Small intestine (tissue), 7 donors: ENCODE measurements at regions not wholly inside any gene's neighbourhood (a gene's known extent, or its start where the extent isn't known, plus 50 kb on each side); places are given as distances from the start of the nearest gene placed in this dataset.

ENCODE experiments used
- DNase-seq, 2 donors: peaks; one replicate each; pipeline versions ENCODE4 v3.0.0 to v3.0.0-alpha.2; 2013
- FAIRE-seq: peaks from 2 replicates; lab custom pipeline; 2012; peaks lifted over from hg19 to GRCh38; lab: Jason Lieb, UNC
- H3K27ac ChIP-seq, 3 donors: one replicate each; pipeline ENCODE4 v1.5.1; 2013; ENCODE audit warnings: low read length in 2 of 3, mild to moderate bottlenecking in 2 of 3, control low read depth in 1 of 3, inconsistent platforms in 1 of 3, low read depth in 1 of 3, moderate library complexity in 1 of 3
- H3K27me3 ChIP-seq, 3 donors: one replicate each; pipeline ENCODE4 v1.6.1; 2013; ENCODE audit warnings: low read length in 3 of 3, inconsistent platforms in 1 of 3; ENCODE audit not compliant: control insufficient read depth in 3 of 3, insufficient read depth in 3 of 3
- H3K36me3 ChIP-seq, 3 donors: one replicate each; pipeline ENCODE4 v1.6.1; 2013; ENCODE audit warnings: low read length in 3 of 3, inconsistent platforms in 1 of 3, low read depth in 1 of 3, mild to moderate bottlenecking in 1 of 3, moderate library complexity in 1 of 3; ENCODE audit not compliant: control insufficient read depth in 3 of 3, insufficient read depth in 2 of 3
- H3K4me1 ChIP-seq, 3 donors: one replicate each; pipeline ENCODE4 v1.6.1; 2013; ENCODE audit warnings: low read length in 2 of 3, inconsistent platforms in 1 of 3, low read depth in 1 of 3, mild to moderate bottlenecking in 1 of 3, moderate library complexity in 1 of 3; ENCODE audit not compliant: control insufficient read depth in 3 of 3, insufficient read depth in 2 of 3
- H3K4me3 ChIP-seq, 3 donors: one replicate each; pipeline ENCODE4 v1.5.1; 2013; ENCODE audit warnings: low read length in 3 of 3, control low read depth in 1 of 3, inconsistent platforms in 1 of 3, low read depth in 1 of 3, mild to moderate bottlenecking in 1 of 3, moderate library complexity in 1 of 3
- H3K9me3 ChIP-seq, 2 donors: one replicate each; pipeline ENCODE4 v1.6.1; 2013; ENCODE audit warnings: low read depth in 1 of 2, low read length in 1 of 2; ENCODE audit not compliant: control insufficient read depth in 2 of 2, insufficient read depth in 1 of 2
- WGBS, 3 donors: extraction: QIAGEN DNeasy Blood & Tissue Kit; methylation state at CpG; one replicate each; pipeline ENCODE4 v1.1.7; 2013; 5-methylcytosine and 5-hydroxymethylcytosine counted together
- donor health status: healthy with polysubstance abuse.
- donor health status: control.
- donor health status: control.
- donor health status: Bipolar disorder and iron deficiency.
- donor health status: healthy.

DNA sequence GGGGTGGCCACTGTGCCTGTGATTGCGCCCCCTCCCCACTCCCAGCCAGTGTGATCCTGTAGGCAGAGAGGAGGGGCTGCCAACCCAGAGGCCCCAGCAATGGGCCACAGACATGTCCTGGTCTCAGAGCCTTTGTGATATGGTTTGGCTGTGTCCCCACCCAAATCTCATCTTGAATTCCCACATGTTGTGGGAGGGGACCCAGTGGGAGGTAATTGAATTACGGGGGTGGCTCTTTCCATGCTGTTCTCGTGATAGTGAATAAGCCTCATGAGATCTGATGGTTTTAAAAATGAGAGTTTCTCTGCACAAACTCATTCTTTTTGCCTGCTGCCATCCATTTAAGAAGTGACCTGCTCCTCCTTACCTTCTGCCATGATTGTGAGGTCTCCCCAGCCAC lies 56.8 kb upstream of the ZNF469 start:
- 85 to 93% (median 86%) methylated on average over 3 of the region's 3 CpGs for WGBS, 3 donors
- Histone ChIP-seq H3K27me3 (no peaks in the 10 kb centered on the region), H3K9me3 (peaks cover 0 to 13% of the 10 kb centered on the region in 2 donors), H3K4me3 (no peak overlapping the region), H3K4me1 (no peaks in the 10 kb centered on the region), H3K27ac (no peak overlapping the region), H3K36me3 (no peaks in the 10 kb centered on the region)
- DNase-seq (no peak), FAIRE-seq (no peak)

DNA sequence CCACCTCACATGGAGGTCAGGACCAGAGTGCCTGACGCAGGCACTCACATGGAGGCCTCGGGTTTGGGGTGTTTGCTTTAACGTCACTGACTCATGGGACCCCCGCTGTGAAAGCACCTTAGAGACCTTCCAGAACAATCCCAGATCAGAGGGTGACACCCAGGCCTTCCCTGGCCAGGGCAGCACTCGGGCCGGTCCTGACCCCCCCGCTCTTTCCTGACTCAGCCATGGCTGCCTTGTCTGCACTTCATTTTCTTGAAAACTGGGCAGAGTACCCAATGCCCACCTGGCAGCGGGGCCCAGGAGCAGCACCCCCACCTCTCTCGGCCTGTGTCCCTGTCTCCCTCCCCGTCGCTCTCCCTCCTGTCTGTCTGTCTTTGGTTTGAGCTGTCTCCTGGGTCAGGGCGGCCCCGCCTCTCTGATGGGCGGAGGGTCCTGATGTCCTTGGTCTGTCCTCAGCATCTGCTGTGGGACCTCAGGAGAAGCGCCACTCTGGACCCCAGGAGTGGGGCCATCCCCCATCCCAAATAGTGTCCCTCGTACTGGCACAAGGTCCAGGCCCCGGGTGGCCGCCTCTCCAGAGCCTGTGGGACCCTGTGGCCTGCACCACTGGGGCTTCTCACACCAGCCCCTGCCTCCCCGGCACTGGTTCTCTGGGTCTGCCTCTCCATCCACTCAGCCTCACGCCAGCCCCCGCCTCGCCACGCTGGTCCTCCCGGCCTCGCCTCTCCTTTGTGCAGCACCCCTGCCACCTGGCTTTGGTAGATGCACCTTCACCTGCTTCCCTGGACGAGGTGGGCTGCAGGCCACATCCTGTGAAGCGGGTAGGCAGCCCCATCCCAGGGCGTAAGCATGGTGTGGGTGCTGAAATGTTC lies 55.9 kb upstream of the ZNF469 start:
- H3K36me3 ChIP-seq, result no peaks in the 10 kb centered on the region
- no peaks in the 10 kb centered on the region for H3K27me3 ChIP-seq
- WGBS, 3 donors, result 88 to 92% (median 91%) methylated on average over 28 of the region's 28 CpGs
- no peak overlapping the region for H3K4me3 ChIP-seq
- no peak for FAIRE-seq
- no peak overlapping the region for H3K27ac ChIP-seq
- H3K9me3 ChIP-seq, result peaks cover 0 to 10% of the 10 kb centered on the region in 2 donors
- no peak for DNase-seq
- no peaks in the 10 kb centered on the region for H3K4me1 ChIP-seq

DNA sequence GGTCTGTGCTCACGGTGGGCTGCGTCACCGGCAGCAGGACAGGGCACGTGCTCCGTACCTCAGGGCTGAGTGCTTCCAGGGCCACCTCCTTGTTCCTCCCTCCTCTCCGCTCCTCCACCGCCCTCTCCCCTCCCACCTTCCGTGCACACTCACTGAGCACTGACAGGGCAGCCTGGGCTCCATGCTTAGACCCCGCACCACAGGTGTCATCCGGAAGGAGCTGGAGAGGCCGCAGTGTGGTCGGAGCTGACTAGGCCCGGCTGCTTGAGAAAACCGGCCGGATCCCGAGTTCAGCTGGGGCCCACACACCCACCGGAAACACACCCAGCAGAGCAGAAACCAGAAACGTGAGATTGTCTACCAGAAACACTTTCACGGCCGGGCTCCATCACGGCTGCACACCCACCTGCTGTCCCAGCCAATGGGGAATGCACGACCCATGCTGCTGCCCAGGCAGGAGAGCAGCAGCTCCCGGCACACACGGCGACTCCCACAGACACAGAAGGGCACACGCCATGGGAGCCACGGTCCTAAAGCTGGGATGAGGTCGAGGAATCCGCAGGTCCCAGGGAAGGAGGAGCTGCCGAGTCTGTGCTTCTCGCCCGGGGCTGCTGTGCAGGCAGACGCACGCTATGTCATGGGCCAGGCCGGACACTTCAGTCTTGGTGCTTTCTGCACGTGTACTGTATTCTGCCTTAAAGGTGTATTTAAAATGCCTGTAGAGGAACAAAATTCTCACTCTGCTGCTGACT lies 55.0 kb upstream of the ZNF469 start:
- no peak overlapping the region for H3K27ac ChIP-seq
- H3K9me3 ChIP-seq, result peaks cover 0 to 10% of the 10 kb centered on the region in 2 donors
- H3K36me3 ChIP-seq, result no peaks in the 10 kb centered on the region
- no peaks in the 10 kb centered on the region for H3K4me1 ChIP-seq
- DNase-seq (no peak), FAIRE-seq (no peak)
- H3K4me3 ChIP-seq, result no peak overlapping the region
- WGBS, 3 donors, result 83 to 90% (median 88%) methylated on average over 36 of the region's 36 CpGs
- no peaks in the 10 kb centered on the region for H3K27me3 ChIP-seq

DNA sequence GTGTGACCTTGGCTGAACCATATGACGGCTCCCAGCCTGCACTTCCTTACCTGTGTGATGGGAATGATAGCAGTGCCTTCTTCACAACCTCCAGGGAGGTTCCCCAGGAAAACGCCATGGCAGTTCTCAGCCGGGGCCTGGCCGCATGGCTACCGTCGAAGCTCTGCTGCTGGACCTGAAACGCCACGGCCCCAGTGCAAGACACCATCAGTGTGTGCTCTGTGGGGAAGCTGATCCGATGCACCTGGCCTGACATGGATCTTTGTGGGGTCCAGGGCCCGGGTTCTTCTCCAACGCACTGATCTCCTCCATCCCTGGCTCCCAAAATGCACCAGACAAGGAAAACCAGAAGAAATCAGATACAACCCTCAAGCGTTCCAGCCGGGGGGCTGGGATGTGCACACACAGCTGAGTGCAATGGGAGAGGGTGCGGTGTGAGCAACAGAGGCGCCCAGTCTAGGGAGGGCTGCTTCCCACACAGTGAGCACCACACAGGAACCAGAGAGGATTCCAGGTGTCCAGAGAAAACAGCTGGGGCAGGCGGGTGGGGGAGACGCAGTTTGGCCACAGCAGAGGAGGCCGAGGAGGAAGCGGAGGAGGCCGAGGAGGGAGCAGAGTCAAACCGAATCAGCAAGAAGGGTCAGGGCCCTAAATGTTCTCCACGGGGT lies 54.3 kb upstream of the ZNF469 start:
- DNase-seq, result no peak
- WGBS, 3 donors, result 85 to 86% (median 85%) methylated on average over 22 of the region's 22 CpGs
- Histone ChIP-seq H3K36me3 (no peaks in the 10 kb centered on the region), H3K9me3 (peaks cover 0 to 10% of the 10 kb centered on the region in 2 donors), H3K4me1 (no peaks in the 10 kb centered on the region), H3K27me3 (no peaks in the 10 kb centered on the region), H3K4me3 (no peak overlapping the region), H3K27ac (no peak overlapping the region)
- no peak for FAIRE-seq

DNA sequence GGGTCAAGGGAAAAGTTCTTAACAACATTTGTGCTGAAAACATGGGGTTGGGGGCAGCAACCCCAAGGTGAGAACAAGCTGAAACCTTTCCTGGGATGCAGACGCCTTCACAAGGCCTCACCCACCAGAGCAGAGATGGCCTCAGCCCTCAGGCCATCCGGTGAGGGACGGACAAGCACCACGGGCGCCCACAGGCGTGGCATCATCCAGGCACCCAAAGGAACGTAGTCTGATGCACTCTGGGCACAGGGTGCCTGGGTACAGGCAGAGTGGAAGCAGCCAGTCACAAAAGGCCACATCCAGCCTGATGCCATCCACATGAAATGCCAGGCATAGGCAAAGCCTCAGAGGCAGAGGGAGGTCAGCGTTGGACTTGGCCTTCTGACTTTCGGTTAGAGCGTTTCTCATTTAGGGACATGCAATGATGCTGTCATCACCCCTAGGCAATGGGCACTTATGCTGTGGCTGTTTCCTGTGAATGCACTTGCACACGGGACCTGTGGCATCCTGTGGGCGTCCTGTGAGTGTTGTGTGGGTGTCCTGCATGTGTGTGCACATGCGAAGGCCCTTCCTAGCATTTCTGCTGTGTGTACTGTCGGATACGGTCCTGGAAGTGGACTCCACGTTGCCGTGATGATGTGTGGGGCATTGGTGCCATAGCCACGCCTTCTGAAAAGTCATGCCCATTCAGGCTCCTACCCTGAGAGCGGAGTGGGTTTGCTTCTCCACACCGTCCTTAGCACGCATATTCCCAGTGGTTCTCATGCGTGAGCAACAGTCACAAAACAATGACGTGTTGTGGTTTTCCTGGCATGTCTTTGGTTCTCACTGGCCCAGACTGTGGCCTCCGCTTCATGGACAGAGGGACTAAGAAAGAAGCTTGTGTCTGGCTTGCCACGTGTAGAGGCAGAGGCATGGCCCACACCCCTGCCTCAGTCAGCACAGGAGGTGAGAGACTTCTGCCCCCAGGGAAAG lies 52.7 kb upstream of the ZNF469 start:
- H3K4me1 ChIP-seq, result no peaks in the 10 kb centered on the region
- FAIRE-seq, result no peak
- no peaks in the 10 kb centered on the region for H3K27me3 ChIP-seq
- no peaks in the 10 kb centered on the region for H3K36me3 ChIP-seq
- DNase-seq, result no peak
- no peaks in the 10 kb centered on the region for H3K9me3 ChIP-seq
- H3K4me3 ChIP-seq, result no peak overlapping the region
- H3K27ac ChIP-seq, result no peak overlapping the region
- WGBS, 3 donors, result 79 to 87% (median 82%) methylated on average over 25 of the region's 25 CpGs

DNA sequence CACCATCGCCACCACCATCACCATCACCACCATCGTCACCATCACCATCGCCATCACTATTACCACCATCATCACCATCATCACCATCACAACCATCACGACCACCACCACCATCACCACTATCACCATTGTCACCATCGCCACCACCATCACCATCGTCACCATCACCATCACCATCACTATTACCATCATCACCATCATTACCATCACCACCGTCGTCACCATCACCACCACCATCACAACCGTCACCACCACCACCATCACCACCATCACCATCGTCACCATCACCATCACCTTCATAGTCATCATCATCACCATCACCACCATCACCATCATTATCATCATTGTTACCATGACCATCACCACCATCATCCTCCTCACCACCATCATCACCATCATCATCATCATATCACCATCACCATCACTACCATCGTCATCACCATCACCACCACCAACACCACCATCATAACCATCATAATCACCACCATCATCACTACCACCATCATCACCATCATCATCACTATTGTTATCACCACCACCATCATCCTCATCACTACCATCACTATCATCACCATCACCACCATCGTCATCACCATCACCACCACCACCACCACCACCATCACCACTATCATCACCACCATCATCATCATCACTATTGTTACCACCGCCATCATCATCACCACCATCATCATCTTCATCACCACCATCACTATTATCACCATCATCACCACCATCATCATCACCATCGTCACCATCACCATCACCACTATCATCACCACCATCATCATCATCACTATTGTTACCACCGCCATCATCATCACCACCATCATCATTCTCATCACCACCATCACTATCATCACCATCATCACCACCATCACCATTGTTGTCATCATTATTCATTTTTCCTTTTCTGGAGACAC lies 51.5 kb upstream of the ZNF469 start:
- H3K27ac ChIP-seq, result no peak overlapping the region
- no peak for DNase-seq
- H3K36me3 ChIP-seq, result no peaks in the 10 kb centered on the region
- WGBS, 3 donors, result 92 to 97% (median 95%) methylated on average over 15 of the region's 15 CpGs
- no peak overlapping the region for H3K4me3 ChIP-seq
- H3K4me1 ChIP-seq, result no peaks in the 10 kb centered on the region
- H3K9me3 ChIP-seq, result no peaks in the 10 kb centered on the region
- FAIRE-seq, result no peak
- H3K27me3 ChIP-seq, result no peaks in the 10 kb centered on the region
